ENCODE measurements at regions not wholly inside any gene's neighbourhood (a gene's known extent, or its start where the extent isn't known, plus 50 kb on each side); places are given as distances from the start of the nearest gene placed in this dataset.

DNA sequence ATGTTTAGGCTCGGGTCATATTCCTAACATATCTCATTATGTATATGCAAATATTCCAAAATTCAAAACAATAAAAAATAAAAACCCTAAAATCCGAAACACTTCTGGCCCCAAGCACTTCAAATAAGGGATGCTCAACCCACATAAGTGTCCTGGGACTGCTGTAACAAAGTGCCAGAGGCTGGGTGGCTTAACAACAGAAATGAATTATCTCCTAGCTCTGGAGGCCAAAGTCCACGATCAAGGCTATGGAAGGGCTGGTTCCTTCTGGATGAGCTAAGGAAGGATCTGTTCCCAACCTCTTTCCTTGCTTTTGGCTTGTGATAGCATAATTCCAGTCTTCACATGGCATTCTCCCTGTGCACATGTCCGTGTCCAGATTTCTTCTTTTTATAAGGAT is 181.6 kb upstream of the NFE2L3 start:
- TF ChIP-seq, protein P1, sequence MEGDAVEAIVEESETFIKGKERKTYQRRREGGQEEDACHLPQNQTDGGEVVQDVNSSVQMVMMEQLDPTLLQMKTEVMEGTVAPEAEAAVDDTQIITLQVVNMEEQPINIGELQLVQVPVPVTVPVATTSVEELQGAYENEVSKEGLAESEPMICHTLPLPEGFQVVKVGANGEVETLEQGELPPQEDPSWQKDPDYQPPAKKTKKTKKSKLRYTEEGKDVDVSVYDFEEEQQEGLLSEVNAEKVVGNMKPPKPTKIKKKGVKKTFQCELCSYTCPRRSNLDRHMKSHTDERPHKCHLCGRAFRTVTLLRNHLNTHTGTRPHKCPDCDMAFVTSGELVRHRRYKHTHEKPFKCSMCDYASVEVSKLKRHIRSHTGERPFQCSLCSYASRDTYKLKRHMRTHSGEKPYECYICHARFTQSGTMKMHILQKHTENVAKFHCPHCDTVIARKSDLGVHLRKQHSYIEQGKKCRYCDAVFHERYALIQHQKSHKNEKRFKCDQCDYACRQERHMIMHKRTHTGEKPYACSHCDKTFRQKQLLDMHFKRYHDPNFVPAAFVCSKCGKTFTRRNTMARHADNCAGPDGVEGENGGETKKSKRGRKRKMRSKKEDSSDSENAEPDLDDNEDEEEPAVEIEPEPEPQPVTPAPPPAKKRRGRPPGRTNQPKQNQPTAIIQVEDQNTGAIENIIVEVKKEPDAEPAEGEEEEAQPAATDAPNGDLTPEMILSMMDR (conservative IDR thresholded peaks at IDR 0.05 in 1 of 2, IDR thresholded peaks at IDR 0.05 in 1 of 2; ENCODE audit: extremely low read depth in 1 of 2, insufficient read depth in 1 of 2, low read depth in 1 of 2, low read length in 2 of 2), result no peak
- no peak for TF ChIP-seq EZH2 (IDR thresholded peaks at IDR 0.05; ENCODE audit: borderline replicate concordance, low read length)
